Suprapubic skin (tissue), 4 donors: ENCODE measurements at regions not wholly inside any gene's neighbourhood (a gene's known extent, or its start where the extent isn't known, plus 50 kb on each side); places are given as distances from the start of the nearest gene placed in this dataset.

Experiments used
- DNase-seq, 2 donors: peaks; one replicate each; pipeline ENCODE4 v3.0.0-alpha.2; 2019; ENCODE audit warnings: low spot score in 2 of 2
- H3K27ac ChIP-seq: fragments of 200-600 bp; sonication (generic); one replicate; pipeline ENCODE4 v1.5.1; 2019
- H3K27me3 ChIP-seq: fragments of 200-600 bp; sonication (generic); one replicate; pipeline ENCODE4 v1.5.1; 2019
- H3K36me3 ChIP-seq: fragments of 200-600 bp; sonication (generic); one replicate; pipeline ENCODE4 v1.5.1; 2019
- H3K4me1 ChIP-seq: fragments of 200-600 bp; sonication (generic); one replicate; pipeline ENCODE4 v1.5.1; 2019
- H3K4me3 ChIP-seq: fragments of 200-600 bp; sonication (generic); one replicate; pipeline ENCODE4 v1.5.1; 2019; ENCODE audit warnings: mild to moderate bottlenecking
- H3K9me3 ChIP-seq: fragments of 200-600 bp; sonication (generic); one replicate; pipeline ENCODE4 v1.5.1; 2019
- CTCF ChIP-seq, 2 donors: fragments of 200-600 bp in 1 of 2; fragments of 450-650 bp in 1 of 2; sonication (generic) in 1 of 2; IDR thresholded peaks; one replicate each; pipeline ENCODE4 v1.5.1; 2016 to 2019; ENCODE audit warnings: antibody characterized with exemption in 2 of 2, mild to moderate bottlenecking in 1 of 2, moderate library complexity in 1 of 2
- EP300 ChIP-seq: sonication (generic); formaldehyde crosslinking; IDR thresholded peaks from one replicate; pipeline ENCODE4 v1.6.1; 2017; ENCODE audit warnings: antibody characterized with exemption
- POLR2A ChIP-seq, 2 donors: fragments of 450-650 bp; IDR thresholded peaks; one replicate each; pipeline ENCODE4 v1.6.1; 2017; ENCODE audit warnings: antibody characterized with exemption in 2 of 2, mild to moderate bottlenecking in 2 of 2, moderate library complexity in 2 of 2
- POLR2AphosphoS5 ChIP-seq, 3 donors: sonication (generic); formaldehyde crosslinking; IDR thresholded peaks; one replicate each; pipeline ENCODE4 v1.6.1; 2017; ENCODE audit warnings: antibody characterized with exemption in 3 of 3
- WGBS: methylation state at CpG from one replicate; pipeline ENCODE4 v1.1.5; 2018; 5-methylcytosine and 5-hydroxymethylcytosine counted together

GRCh38 chr13:90673746-90674145 lies 673.7 kb upstream of the MIR17HG start:
- no peaks in the 10 kb centered on the region for H3K4me1 ChIP-seq
- DNase-seq, result no peak
- WGBS, result 71% methylated on average over 1 of the region's 1 CpG
- H3K9me3 ChIP-seq, result no peaks in the 10 kb centered on the region
- no peak overlapping the region for H3K4me3 ChIP-seq
- no peak overlapping the region for H3K27ac ChIP-seq
- no peak for TF ChIP-seq POLR2AphosphoS5 (IDR thresholded peaks at IDR 0.05)
- TF ChIP-seq CTCF (IDR thresholded peaks at IDR 0.05), result no peak
- TF ChIP-seq EP300, result no peak
- TF ChIP-seq POLR2A (IDR thresholded peaks at IDR 0.05), result no peak
- H3K36me3 ChIP-seq, result no peaks in the 10 kb centered on the region
- H3K27me3 ChIP-seq, result no peaks in the 10 kb centered on the region

- 100% methylated on average over 2 of the region's 2 CpGs for WGBS
- Histone ChIP-seq H3K9me3 (no peaks in the 10 kb centered on the region), H3K4me1 (no peaks in the 10 kb centered on the region), H3K4me3 (no peak overlapping the region), H3K27ac (no peak overlapping the region), H3K36me3 (no peaks in the 10 kb centered on the region), H3K27me3 (no peaks in the 10 kb centered on the region)
- DNase-seq, result no peak
- TF ChIP-seq POLR2AphosphoS5 (IDR thresholded peaks at IDR 0.05), result no peak
- TF ChIP-seq CTCF (IDR thresholded peaks at IDR 0.05), result no peak
- no peak for TF ChIP-seq EP300
Observed at GRCh38 chr13:90675129-90675528, 672.4 kb upstream of the MIR17HG start.

GRCh38 chr13:90680826-90681225 lies 666.7 kb upstream of the MIR17HG start:
- Histone ChIP-seq H3K4me3 (no peak overlapping the region), H3K36me3 (no peaks in the 10 kb centered on the region), H3K27ac (no peak overlapping the region), H3K27me3 (no peaks in the 10 kb centered on the region), H3K9me3 (no peaks in the 10 kb centered on the region), H3K4me1 (no peaks in the 10 kb centered on the region)
- TF ChIP-seq POLR2A (IDR thresholded peaks at IDR 0.05), result no peak
- TF ChIP-seq EP300, result no peak
- TF ChIP-seq POLR2AphosphoS5 (IDR thresholded peaks at IDR 0.05), result no peak
- no peak for TF ChIP-seq CTCF (IDR thresholded peaks at IDR 0.05)
- WGBS, result 59% methylated on average over 3 of the region's 3 CpGs
- DNase-seq, result no peak

- no peak overlapping the region for H3K27ac ChIP-seq
- no peak for TF ChIP-seq EP300
- H3K9me3 ChIP-seq, result no peaks in the 10 kb centered on the region
- no peak for DNase-seq
- WGBS, result 71% methylated on average over 6 of the region's 6 CpGs
- no peaks in the 10 kb centered on the region for H3K36me3 ChIP-seq
- H3K4me3 ChIP-seq, result no peak overlapping the region
- H3K4me1 ChIP-seq, result no peaks in the 10 kb centered on the region
- no peaks in the 10 kb centered on the region for H3K27me3 ChIP-seq
Observed at GRCh38 chr13:90683711-90684131, 663.8 kb upstream of the MIR17HG start.

- no peak for DNase-seq
- no peak overlapping the region for H3K27ac ChIP-seq
- no peak overlapping the region for H3K4me3 ChIP-seq
- no peaks in the 10 kb centered on the region for H3K36me3 ChIP-seq
- H3K27me3 ChIP-seq, result no peaks in the 10 kb centered on the region
- WGBS, result 47% methylated on average over 3 of the region's 3 CpGs
- no peak for TF ChIP-seq CTCF (IDR thresholded peaks at IDR 0.05)
- TF ChIP-seq POLR2A (IDR thresholded peaks at IDR 0.05), result no peak
- no peak for TF ChIP-seq EP300
- no peak for TF ChIP-seq POLR2AphosphoS5 (IDR thresholded peaks at IDR 0.05)
- no peaks in the 10 kb centered on the region for H3K4me1 ChIP-seq
- no peaks in the 10 kb centered on the region for H3K9me3 ChIP-seq
Observed at GRCh38 chr13:90686442-90686841, 661.0 kb upstream of the MIR17HG start.

- H3K27ac ChIP-seq, result no peak overlapping the region
- DNase-seq, result no peak
- WGBS, result 98% methylated on average over 3 of the region's 3 CpGs
- no peaks in the 10 kb centered on the region for H3K27me3 ChIP-seq
- no peak for TF ChIP-seq POLR2A (IDR thresholded peaks at IDR 0.05)
- no peak for TF ChIP-seq POLR2AphosphoS5 (IDR thresholded peaks at IDR 0.05)
- no peak for TF ChIP-seq EP300
- TF ChIP-seq CTCF (IDR thresholded peaks at IDR 0.05), result no peak
- H3K4me1 ChIP-seq, result no peaks in the 10 kb centered on the region
- no peaks in the 10 kb centered on the region for H3K36me3 ChIP-seq
- no peaks in the 10 kb centered on the region for H3K9me3 ChIP-seq
- no peak overlapping the region for H3K4me3 ChIP-seq
Observed at GRCh38 chr13:90689111-90689510, 658.4 kb upstream of the MIR17HG start.
